HEK293 (cell line): ENCODE measurements at regions not wholly inside any gene's neighbourhood (a gene's known extent, or its start where the extent isn't known, plus 50 kb on each side); places are given as distances from the start of the nearest gene placed in this dataset.

Experiments used
- CTCF ChIA-PET: fragments of 350-600 bp; formaldehyde crosslinking; extraction: SDS; loops from one replicate; lab custom pipeline; 2021; ENCODE audit warnings: antibody characterized with exemption; lab: Yijun Ruan, JAX
- POLR2A ChIA-PET: fragments of 300-600 bp; formaldehyde crosslinking; extraction: SDS; loops from one replicate; lab custom pipeline; 2020; ENCODE audit warnings: antibody characterized with exemption, inconsistent platforms; lab: Yijun Ruan, JAX
- H3K27ac ChIP-seq: fragments of 200-500 bp; sonication (Bioruptor generic); 2 replicates; pipeline ENCODE4 v1.5.1; 2014; ENCODE audit warnings: low read depth, low read length, control low read depth, inconsistent platforms; ENCODE audit errors: extremely low read depth
- H3K36me3 ChIP-seq, 2 experiments: fragments of 200-500 bp in 1 of 2; sonication (Bioruptor generic) in 1 of 2; 1 replicate in 1 of 2; 2 replicates in 1 of 2; pipeline ENCODE4 v1.5.1; 2014 to 2017; ENCODE audit warnings: inconsistent platforms in 2 of 2, low read length in 2 of 2; ENCODE audit not compliant: control insufficient read depth in 2 of 2, insufficient read depth in 1 of 2
- H3K4me1 ChIP-seq: fragments of 200-500 bp; sonication (Bioruptor generic); 2 replicates; pipeline ENCODE4 v1.5.1; 2014; ENCODE audit warnings: mild to moderate bottlenecking, low read length, inconsistent platforms; ENCODE audit not compliant: control insufficient read depth, insufficient read depth
- H3K4me3 ChIP-seq: 2 replicates; pipeline ENCODE4 v1.5.1; 2011; ENCODE audit warnings: low read depth, mild to moderate bottlenecking, control low read depth, low read length, moderate library complexity
- H3K9me3 ChIP-seq: fragments of 200-500 bp; sonication (Bioruptor generic); 2 replicates; pipeline ENCODE4 v1.5.1; 2014; ENCODE audit warnings: low read depth, low read length, inconsistent platforms; ENCODE audit not compliant: control insufficient read depth, insufficient read depth
- KLF10 ChIP-seq: fragments of 450-650 bp; IDR thresholded peaks from 2 replicates; pipeline ENCODE4 v1.5.1; 2018; ENCODE audit warnings: missing biosample characterization, mild to moderate bottlenecking, missing genetic modification characterization
- SCRT2 ChIP-seq: fragments of 450-650 bp; formaldehyde crosslinking; IDR thresholded peaks from 2 replicates; pipeline ENCODE4 v1.5.1; 2016; ENCODE audit warnings: missing biosample characterization, missing genetic modification characterization
- YY2 ChIP-seq: fragments of 450-650 bp; formaldehyde crosslinking; IDR thresholded peaks from 2 replicates; pipeline ENCODE4 v1.5.1; 2016; ENCODE audit warnings: missing biosample characterization, missing genetic modification characterization
- ZNF132 ChIP-seq: fragments of 450-650 bp; formaldehyde crosslinking; IDR thresholded peaks from 2 replicates; pipeline ENCODE4 v1.5.1; 2017; ENCODE audit warnings: missing biosample characterization, missing genetic modification characterization, borderline replicate concordance
- ZNF175 ChIP-seq: fragments of 450-650 bp; formaldehyde crosslinking; IDR thresholded peaks from 2 replicates; pipeline ENCODE4 v1.5.1; 2016; ENCODE audit warnings: missing biosample characterization, missing genetic modification characterization
- ZNF24 ChIP-seq: fragments of 450-650 bp; formaldehyde crosslinking; IDR thresholded peaks from 2 replicates; pipeline ENCODE4 v1.5.1; 2016; ENCODE audit warnings: missing biosample characterization, missing genetic modification characterization
- ZNF292 ChIP-seq: fragments of 450-650 bp; formaldehyde crosslinking; IDR thresholded peaks from 2 replicates; pipeline ENCODE4 v1.5.1; 2016; ENCODE audit warnings: low read depth, missing biosample characterization, missing genetic modification characterization, borderline replicate concordance
- ZNF501 ChIP-seq: fragments of 450-650 bp; formaldehyde crosslinking; IDR thresholded peaks from 2 replicates; pipeline ENCODE4 v1.5.1; 2016; ENCODE audit warnings: missing biosample characterization, missing genetic modification characterization
- ZNF544 ChIP-seq: fragments of 450-650 bp; formaldehyde crosslinking; IDR thresholded peaks from 2 replicates; pipeline ENCODE4 v1.5.0; 2017; ENCODE audit warnings: missing biosample characterization, missing genetic modification characterization
- ZNF571 ChIP-seq: fragments of 450-650 bp; formaldehyde crosslinking; IDR thresholded peaks from 2 replicates; pipeline ENCODE4 v1.5.0; 2017; ENCODE audit warnings: missing biosample characterization, missing genetic modification characterization
- ZNF785 ChIP-seq: fragments of 450-650 bp; formaldehyde crosslinking; IDR thresholded peaks from 2 replicates; pipeline ENCODE4 v1.5.1; 2016; ENCODE audit warnings: missing biosample characterization, missing genetic modification characterization
- ZNF792 ChIP-seq: fragments of 450-650 bp; formaldehyde crosslinking; IDR thresholded peaks from 2 replicates; pipeline ENCODE4 v1.5.1; 2016; ENCODE audit warnings: missing biosample characterization, missing genetic modification characterization
- ZNF830 ChIP-seq: fragments of 450-650 bp; IDR thresholded peaks from 2 replicates; pipeline ENCODE4 v1.5.0; 2018; ENCODE audit warnings: missing biosample characterization, missing genetic modification characterization, low read depth, mild to moderate bottlenecking, moderate library complexity
- ZSCAN23 ChIP-seq: fragments of 450-650 bp; formaldehyde crosslinking; IDR thresholded peaks from 2 replicates; pipeline ENCODE4 v1.5.1; 2016; ENCODE audit warnings: missing biosample characterization, missing genetic modification characterization
- TF ChIP-seq, protein P1 (sequence below): fragments of 450-650 bp; IDR thresholded peaks from 2 replicates; pipeline ENCODE4 v1.5.1; 2018; ENCODE audit warnings: missing biosample characterization, missing genetic modification characterization
- TF ChIP-seq, protein P2 (sequence below): fragments of 450-650 bp; formaldehyde crosslinking; IDR thresholded peaks from 2 replicates; pipeline ENCODE4 v1.5.1; 2016; ENCODE audit warnings: missing biosample characterization, missing genetic modification characterization, borderline replicate concordance
- TF ChIP-seq, protein P3 (sequence below): fragments of 450-650 bp; formaldehyde crosslinking; IDR thresholded peaks from 2 replicates; pipeline ENCODE4 v1.5.1; 2017; ENCODE audit warnings: missing biosample characterization, mild to moderate bottlenecking, missing genetic modification characterization, moderate library complexity
- TF ChIP-seq, protein P4 (sequence below): fragments of 450-650 bp; formaldehyde crosslinking; IDR thresholded peaks from 2 replicates; pipeline ENCODE4 v1.5.1; 2016; ENCODE audit warnings: missing biosample characterization, missing genetic modification characterization
- TF ChIP-seq, protein P5 (sequence below): fragments of 450-650 bp; formaldehyde crosslinking; IDR thresholded peaks from 2 replicates; pipeline ENCODE4 v1.5.1; 2016; ENCODE audit warnings: missing biosample characterization, missing genetic modification characterization

DNA sequence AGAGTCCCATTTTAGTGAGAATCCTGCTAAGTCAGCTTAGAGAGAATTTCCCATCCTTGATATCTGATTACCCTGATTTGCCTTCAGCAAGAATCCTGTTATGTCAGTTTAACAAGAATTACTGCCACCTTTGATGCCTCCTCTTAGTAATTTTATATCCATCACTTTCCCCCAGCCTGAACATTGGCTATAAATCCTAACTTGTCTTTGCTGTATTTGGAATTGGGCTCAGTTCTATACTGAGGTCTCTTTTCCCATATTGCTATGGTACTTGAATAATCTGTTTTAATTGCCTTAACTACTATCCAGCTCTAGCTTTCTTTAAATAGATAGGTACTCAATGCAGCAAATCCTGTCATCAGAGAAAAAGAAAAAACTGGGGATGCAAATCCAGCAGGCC lies 842.0 kb upstream of the ADAMTS5 start:
- no peaks in the 10 kb centered on the region for H3K9me3 ChIP-seq
- H3K4me3 ChIP-seq = no peak overlapping the region
- POLR2A ChIA-PET = no interaction called here
- H3K27ac ChIP-seq = no peak overlapping the region
- no peaks in the 10 kb centered on the region for H3K4me1 ChIP-seq
- TF ChIP-seq SCRT2 (tag by site-specific recombination) (no peak), YY2 (no peak), ZNF501 (tag by site-specific recombination) (no peak)
- TF ChIP-seq, all 188 proteins: peak for 0
- H3K36me3 ChIP-seq = no peaks in the 10 kb centered on the region
- CTCF ChIA-PET = no interaction called here

DNA sequence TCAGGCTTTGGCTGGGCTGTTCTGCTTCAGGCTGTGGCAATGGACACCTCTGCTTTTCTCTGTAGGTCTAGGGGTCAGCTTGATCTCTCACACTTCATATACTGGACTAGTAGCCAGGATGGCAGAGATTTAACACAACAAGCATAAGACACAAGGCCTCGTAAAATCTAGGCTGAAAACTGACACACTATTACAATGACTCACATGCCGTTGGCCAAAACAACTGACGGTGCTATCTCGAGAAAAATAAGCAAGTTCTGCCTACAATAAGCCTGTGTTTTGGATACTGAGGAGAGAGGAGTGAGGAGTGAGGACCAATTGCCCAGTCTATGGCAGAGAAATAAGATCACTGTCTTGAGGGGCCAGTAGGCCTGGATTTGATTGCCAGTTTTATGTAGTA lies 840.7 kb upstream of the ADAMTS5 start:
- Histone ChIP-seq H3K36me3 (no peaks in the 10 kb centered on the region), H3K27ac (no peak overlapping the region), H3K4me1 (no peaks in the 10 kb centered on the region), H3K4me3 (no peak overlapping the region), H3K9me3 (no peaks in the 10 kb centered on the region)
- TF ChIP-seq ZNF785 (tag by site-specific recombination) = no peak
- TF ChIP-seq, protein P1, sequence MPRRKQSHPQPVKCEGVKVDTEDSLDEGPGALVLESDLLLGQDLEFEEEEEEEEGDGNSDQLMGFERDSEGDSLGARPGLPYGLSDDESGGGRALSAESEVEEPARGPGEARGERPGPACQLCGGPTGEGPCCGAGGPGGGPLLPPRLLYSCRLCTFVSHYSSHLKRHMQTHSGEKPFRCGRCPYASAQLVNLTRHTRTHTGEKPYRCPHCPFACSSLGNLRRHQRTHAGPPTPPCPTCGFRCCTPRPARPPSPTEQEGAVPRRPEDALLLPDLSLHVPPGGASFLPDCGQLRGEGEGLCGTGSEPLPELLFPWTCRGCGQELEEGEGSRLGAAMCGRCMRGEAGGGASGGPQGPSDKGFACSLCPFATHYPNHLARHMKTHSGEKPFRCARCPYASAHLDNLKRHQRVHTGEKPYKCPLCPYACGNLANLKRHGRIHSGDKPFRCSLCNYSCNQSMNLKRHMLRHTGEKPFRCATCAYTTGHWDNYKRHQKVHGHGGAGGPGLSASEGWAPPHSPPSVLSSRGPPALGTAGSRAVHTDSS = no peak
- TF ChIP-seq, protein P2, sequence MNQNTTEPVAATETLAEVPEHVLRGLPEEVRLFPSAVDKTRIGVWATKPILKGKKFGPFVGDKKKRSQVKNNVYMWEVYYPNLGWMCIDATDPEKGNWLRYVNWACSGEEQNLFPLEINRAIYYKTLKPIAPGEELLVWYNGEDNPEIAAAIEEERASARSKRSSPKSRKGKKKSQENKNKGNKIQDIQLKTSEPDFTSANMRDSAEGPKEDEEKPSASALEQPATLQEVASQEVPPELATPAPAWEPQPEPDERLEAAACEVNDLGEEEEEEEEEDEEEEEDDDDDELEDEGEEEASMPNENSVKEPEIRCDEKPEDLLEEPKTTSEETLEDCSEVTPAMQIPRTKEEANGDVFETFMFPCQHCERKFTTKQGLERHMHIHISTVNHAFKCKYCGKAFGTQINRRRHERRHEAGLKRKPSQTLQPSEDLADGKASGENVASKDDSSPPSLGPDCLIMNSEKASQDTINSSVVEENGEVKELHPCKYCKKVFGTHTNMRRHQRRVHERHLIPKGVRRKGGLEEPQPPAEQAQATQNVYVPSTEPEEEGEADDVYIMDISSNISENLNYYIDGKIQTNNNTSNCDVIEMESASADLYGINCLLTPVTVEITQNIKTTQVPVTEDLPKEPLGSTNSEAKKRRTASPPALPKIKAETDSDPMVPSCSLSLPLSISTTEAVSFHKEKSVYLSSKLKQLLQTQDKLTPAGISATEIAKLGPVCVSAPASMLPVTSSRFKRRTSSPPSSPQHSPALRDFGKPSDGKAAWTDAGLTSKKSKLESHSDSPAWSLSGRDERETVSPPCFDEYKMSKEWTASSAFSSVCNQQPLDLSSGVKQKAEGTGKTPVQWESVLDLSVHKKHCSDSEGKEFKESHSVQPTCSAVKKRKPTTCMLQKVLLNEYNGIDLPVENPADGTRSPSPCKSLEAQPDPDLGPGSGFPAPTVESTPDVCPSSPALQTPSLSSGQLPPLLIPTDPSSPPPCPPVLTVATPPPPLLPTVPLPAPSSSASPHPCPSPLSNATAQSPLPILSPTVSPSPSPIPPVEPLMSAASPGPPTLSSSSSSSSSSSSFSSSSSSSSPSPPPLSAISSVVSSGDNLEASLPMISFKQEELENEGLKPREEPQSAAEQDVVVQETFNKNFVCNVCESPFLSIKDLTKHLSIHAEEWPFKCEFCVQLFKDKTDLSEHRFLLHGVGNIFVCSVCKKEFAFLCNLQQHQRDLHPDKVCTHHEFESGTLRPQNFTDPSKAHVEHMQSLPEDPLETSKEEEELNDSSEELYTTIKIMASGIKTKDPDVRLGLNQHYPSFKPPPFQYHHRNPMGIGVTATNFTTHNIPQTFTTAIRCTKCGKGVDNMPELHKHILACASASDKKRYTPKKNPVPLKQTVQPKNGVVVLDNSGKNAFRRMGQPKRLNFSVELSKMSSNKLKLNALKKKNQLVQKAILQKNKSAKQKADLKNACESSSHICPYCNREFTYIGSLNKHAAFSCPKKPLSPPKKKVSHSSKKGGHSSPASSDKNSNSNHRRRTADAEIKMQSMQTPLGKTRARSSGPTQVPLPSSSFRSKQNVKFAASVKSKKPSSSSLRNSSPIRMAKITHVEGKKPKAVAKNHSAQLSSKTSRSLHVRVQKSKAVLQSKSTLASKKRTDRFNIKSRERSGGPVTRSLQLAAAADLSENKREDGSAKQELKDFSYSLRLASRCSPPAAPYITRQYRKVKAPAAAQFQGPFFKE (tag by site-specific recombination) = no peak
- no peak for TF ChIP-seq ZNF24 (tag by site-specific recombination)
- TF ChIP-seq ZNF132 (tag by site-specific recombination) = no peak
- no peak for TF ChIP-seq ZNF544
- TF ChIP-seq, protein P3, sequence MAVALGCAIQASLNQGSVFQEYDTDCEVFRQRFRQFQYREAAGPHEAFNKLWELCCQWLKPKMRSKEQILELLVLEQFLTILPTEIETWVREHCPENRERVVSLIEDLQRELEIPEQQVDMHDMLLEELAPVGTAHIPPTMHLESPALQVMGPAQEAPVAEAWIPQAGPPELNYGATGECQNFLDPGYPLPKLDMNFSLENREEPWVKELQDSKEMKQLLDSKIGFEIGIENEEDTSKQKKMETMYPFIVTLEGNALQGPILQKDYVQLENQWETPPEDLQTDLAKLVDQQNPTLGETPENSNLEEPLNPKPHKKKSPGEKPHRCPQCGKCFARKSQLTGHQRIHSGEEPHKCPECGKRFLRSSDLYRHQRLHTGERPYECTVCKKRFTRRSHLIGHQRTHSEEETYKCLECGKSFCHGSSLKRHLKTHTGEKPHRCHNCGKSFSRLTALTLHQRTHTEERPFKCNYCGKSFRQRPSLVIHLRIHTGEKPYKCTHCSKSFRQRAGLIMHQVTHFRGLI (tag by site-specific recombination) = no peak
- TF ChIP-seq, protein P4, sequence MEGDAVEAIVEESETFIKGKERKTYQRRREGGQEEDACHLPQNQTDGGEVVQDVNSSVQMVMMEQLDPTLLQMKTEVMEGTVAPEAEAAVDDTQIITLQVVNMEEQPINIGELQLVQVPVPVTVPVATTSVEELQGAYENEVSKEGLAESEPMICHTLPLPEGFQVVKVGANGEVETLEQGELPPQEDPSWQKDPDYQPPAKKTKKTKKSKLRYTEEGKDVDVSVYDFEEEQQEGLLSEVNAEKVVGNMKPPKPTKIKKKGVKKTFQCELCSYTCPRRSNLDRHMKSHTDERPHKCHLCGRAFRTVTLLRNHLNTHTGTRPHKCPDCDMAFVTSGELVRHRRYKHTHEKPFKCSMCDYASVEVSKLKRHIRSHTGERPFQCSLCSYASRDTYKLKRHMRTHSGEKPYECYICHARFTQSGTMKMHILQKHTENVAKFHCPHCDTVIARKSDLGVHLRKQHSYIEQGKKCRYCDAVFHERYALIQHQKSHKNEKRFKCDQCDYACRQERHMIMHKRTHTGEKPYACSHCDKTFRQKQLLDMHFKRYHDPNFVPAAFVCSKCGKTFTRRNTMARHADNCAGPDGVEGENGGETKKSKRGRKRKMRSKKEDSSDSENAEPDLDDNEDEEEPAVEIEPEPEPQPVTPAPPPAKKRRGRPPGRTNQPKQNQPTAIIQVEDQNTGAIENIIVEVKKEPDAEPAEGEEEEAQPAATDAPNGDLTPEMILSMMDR (tag by site-specific recombination) = no peak
- TF ChIP-seq ZNF175 = no peak
- no peak for TF ChIP-seq ZNF571
- TF ChIP-seq ZNF830 (tag by site-specific recombination) = no peak
- TF ChIP-seq, protein P5, sequence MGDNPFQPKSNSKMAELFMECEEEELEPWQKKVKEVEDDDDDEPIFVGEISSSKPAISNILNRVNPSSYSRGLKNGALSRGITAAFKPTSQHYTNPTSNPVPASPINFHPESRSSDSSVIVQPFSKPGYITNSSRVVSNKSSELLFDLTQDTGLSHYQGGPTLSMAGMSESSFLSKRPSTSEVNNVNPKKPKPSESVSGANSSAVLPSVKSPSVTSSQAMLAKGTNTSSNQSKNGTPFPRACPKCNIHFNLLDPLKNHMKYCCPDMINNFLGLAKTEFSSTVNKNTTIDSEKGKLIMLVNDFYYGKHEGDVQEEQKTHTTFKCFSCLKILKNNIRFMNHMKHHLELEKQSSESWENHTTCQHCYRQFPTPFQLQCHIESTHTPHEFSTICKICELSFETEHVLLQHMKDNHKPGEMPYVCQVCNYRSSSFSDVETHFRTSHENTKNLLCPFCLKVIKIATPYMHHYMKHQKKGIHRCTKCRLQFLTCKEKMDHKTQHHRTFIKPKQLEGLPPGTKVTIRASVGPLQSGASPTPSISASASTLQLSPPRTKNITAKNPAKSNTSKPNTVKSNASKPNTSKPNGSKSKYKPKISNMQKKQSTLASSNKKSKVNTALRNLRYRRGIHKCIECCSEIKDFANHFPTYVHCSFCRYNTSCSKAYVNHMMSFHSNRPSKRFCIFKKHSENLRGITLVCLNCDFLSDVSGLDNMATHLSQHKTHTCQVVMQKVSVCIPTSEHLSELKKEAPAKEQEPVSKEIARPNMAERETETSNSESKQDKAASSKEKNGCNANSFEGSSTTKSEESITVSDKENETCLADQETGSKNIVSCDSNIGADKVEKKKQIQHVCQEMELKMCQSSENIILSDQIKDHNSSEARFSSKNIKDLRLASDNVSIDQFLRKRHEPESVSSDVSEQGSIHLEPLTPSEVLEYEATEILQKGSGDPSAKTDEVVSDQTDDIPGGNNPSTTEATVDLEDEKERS (tag by site-specific recombination) = no peak
- TF ChIP-seq ZNF292 = no peak
- no peak for TF ChIP-seq KLF10 (tag by site-specific recombination)
- no peak for TF ChIP-seq ZSCAN23 (tag by site-specific recombination)
- TF ChIP-seq ZNF792 (tag by site-specific recombination) = no peak
- ChIA-PET POLR2A (no interaction called here), CTCF (no interaction called here)
